WERI-Rb-1 (cell line): ENCODE measurements at regions not wholly inside any gene's neighbourhood (a gene's known extent, or its start where the extent isn't known, plus 50 kb on each side); places are given as distances from the start of the nearest gene placed in this dataset.

Source experiments
- DNase-seq: peaks from one replicate; pipeline ENCODE4 v3.0.0-alpha.2; 2020
- H3K27ac ChIP-seq: fragments of 250-450 bp; sonication (Bioruptor Pico); 2 replicates; pipeline ENCODE4 v1.5.1; 2020; ENCODE audit warnings: mild to moderate bottlenecking, moderate library complexity
- H3K27me3 ChIP-seq: fragments of 250-450 bp; sonication (Bioruptor Pico); 2 replicates; pipeline ENCODE4 v1.5.1; 2021; ENCODE audit warnings: mild to moderate bottlenecking, low read depth, moderate library complexity; ENCODE audit not compliant: insufficient read depth, severe bottlenecking
- H3K36me3 ChIP-seq: fragments of 250-450 bp; sonication (Bioruptor Pico); 2 replicates; pipeline ENCODE4 v1.5.1; 2020; ENCODE audit warnings: mild to moderate bottlenecking, moderate library complexity
- H3K4me3 ChIP-seq: 2 replicates; pipeline ENCODE4 v1.5.1; 2011; ENCODE audit warnings: low read depth, mild to moderate bottlenecking, control low read depth, low read length
- H3K9me3 ChIP-seq: fragments of 250-450 bp; sonication (Bioruptor Pico); 2 replicates; pipeline ENCODE4 v1.5.1; 2021; ENCODE audit warnings: mild to moderate bottlenecking, moderate library complexity; ENCODE audit not compliant: severe bottlenecking
- TF ChIP-seq, protein P1 (sequence below): IDR thresholded peaks from 2 replicates; pipeline ENCODE4 v1.5.1; 2011; ENCODE audit warnings: low read depth, mild to moderate bottlenecking, control low read depth, inconsistent platforms, low read length

DNA sequence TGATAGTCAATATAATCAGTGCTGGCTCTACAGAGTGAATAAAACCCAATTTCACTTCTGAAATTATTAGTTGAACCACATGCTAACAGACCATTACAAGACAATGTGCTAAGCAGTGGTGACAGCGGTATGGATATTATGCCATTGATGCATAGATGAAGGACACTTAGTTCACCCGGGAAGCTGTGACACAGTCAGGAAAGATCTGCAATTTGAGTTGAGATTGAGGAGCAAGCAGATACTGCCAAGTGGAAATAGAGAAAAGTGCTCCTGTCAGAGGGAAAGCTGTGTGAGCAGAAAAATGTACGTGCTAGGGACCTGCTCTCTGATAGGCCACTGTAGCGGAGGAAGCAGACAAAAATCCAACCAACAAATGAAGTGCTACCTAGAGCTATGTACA is 529.5 kb upstream of the CDH2 start:
- Histone ChIP-seq H3K36me3 (no peaks in the 10 kb centered on the region), H3K27ac (no peak overlapping the region), H3K27me3 (no peaks in the 10 kb centered on the region), H3K9me3 (no peaks in the 10 kb centered on the region), H3K4me3 (no peak overlapping the region)
- DNase-seq, result no peak
- TF ChIP-seq, protein P1, sequence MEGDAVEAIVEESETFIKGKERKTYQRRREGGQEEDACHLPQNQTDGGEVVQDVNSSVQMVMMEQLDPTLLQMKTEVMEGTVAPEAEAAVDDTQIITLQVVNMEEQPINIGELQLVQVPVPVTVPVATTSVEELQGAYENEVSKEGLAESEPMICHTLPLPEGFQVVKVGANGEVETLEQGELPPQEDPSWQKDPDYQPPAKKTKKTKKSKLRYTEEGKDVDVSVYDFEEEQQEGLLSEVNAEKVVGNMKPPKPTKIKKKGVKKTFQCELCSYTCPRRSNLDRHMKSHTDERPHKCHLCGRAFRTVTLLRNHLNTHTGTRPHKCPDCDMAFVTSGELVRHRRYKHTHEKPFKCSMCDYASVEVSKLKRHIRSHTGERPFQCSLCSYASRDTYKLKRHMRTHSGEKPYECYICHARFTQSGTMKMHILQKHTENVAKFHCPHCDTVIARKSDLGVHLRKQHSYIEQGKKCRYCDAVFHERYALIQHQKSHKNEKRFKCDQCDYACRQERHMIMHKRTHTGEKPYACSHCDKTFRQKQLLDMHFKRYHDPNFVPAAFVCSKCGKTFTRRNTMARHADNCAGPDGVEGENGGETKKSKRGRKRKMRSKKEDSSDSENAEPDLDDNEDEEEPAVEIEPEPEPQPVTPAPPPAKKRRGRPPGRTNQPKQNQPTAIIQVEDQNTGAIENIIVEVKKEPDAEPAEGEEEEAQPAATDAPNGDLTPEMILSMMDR, result no peak

DNA sequence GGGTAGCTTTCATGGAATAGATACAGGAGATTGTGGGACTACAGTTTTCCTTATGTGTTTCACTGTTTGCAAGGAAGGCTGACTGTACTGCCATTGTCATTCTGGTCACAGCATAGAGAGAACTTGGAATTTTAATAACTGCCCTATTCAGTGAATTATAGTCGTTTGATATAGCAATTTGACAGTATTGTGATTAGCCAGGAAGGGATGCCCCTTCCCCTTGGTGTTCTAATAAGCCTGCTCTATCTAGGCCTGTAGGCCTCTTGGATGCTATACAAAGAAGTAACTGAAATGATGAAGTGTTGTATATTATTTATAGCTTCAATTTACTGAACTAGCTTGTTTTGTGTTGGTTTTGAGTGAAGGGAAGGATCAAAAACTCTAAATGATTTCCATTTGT is 528.6 kb upstream of the CDH2 start:
- no peak for DNase-seq
- TF ChIP-seq, protein P1, result no peak

DNA sequence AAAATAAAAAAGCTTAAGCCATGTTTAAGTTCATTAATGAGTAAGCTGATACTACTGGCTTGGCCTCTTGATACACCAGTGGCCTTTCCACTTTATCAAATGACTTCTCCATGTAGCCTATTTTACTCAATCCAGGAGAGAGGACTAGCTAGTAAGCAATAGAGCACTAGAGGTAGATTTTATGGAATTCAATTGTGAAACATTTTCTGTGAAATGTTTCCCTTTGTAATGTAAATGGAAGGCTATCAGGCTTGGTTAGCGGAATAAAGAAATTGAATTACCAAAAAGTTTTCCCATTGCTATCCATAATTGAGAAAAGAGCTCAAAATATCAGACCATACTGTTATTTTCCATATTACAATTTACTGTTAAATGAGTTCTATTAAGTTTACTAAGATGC is 515.4 kb upstream of the CDH2 start:
- DNase-seq, result no peak
- Histone ChIP-seq H3K27ac (no peak overlapping the region), H3K9me3 (no peaks in the 10 kb centered on the region), H3K36me3 (no peaks in the 10 kb centered on the region), H3K4me3 (no peak overlapping the region), H3K27me3 (no peaks in the 10 kb centered on the region)
- TF ChIP-seq, protein P1, result no peak

More for the DNA sequence above, 528.6 kb upstream of the CDH2 start:
- no peaks in the 10 kb centered on the region for H3K36me3 ChIP-seq
- no peaks in the 10 kb centered on the region for H3K9me3 ChIP-seq
- H3K27me3 ChIP-seq, result no peaks in the 10 kb centered on the region
- H3K4me3 ChIP-seq, result no peak overlapping the region
- no peak overlapping the region for H3K27ac ChIP-seq

DNA sequence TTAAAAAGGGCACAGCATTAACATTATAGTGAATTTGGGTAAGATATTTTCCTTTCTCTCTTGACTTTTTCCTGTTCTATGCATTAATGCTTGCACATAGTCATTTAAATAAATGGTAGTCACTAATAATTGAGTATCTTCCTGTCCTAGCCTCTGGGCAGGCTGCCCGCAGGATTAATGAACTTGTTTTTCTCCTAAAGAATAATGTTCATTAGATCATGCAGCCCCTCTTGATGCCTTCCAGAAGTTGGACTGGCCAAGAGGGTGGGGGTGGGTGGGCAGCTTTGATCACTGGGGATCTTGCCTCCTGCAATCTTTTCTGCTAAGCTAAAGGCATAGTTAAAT is 514.5 kb upstream of the CDH2 start:
- TF ChIP-seq, protein P1, result no peak
- no peak overlapping the region for H3K4me3 ChIP-seq
- H3K9me3 ChIP-seq, result no peaks in the 10 kb centered on the region
- no peak for DNase-seq
- H3K27ac ChIP-seq, result no peak overlapping the region
- H3K27me3 ChIP-seq, result no peaks in the 10 kb centered on the region
- H3K36me3 ChIP-seq, result no peaks in the 10 kb centered on the region

DNA sequence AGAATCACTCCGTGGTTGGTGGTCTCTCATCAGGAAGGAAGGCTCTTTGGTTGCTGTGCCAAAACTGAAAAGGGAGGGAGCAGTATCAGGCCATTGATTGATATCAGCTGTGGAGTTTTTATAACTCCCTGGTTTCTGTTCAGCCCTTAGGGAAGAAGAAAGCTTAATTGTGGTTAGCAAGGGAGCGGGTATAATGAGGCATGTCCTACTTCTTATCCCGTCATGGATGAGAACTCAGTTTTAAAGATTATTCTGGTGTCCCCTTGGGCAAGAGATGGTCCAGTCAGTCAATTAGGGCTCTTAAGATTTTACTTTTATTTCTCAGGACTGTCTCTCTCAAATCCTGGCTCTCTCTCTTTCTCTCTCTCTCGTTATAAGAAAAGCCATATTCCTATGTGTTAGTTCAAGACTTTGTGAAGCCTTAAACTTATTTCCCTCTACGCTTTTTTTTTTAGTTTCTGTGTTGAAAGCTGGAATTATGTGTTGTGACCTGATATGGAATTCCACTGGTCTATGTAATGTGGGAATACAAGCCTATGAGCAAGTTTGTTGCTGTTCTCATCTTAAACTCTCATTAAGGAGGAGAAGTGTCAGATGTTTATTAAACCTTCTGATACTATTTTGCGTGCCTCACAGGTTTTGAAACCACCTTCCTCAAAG is 514.0 kb upstream of the CDH2 start:
- DNase-seq, result no peak
- Histone ChIP-seq H3K9me3 (no peaks in the 10 kb centered on the region), H3K27me3 (no peaks in the 10 kb centered on the region), H3K36me3 (no peaks in the 10 kb centered on the region), H3K4me3 (no peak overlapping the region), H3K27ac (no peak overlapping the region)
- TF ChIP-seq, protein P1, result no peak

DNA sequence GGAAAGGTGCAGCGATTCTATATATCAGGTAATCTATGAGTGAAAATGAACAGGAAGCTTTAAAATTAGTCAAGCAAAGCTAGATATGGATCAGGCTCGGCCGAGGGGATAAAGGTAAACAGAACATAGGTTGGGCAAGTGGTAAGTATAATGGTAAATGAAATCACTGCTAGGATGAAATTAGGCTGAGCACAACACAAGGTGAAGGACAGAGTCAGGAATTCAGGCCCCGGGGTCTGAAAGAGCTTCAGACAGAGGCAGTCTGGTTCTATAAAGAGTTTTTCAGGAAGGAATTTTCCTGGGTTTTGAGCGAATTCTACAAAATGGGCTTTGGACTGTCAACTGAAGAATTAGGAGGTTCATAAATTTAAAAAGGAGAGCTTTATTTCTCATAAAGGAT is 513.2 kb upstream of the CDH2 start:
- no peaks in the 10 kb centered on the region for H3K27me3 ChIP-seq
- TF ChIP-seq, protein P1, result no peak
- DNase-seq, result no peak
- no peak overlapping the region for H3K4me3 ChIP-seq
- H3K36me3 ChIP-seq, result no peaks in the 10 kb centered on the region
- H3K9me3 ChIP-seq, result no peaks in the 10 kb centered on the region
- no peak overlapping the region for H3K27ac ChIP-seq
